DMS53 treated with DMSO at 0.1 percent for 48 hours (cell line): ENCODE measurements at regions not wholly inside any gene's neighbourhood (a gene's known extent, or its start where the extent isn't known, plus 50 kb on each side); places are given as distances from the start of the nearest gene placed in this dataset.

Source experiments
- DNase-seq: peaks from one replicate; lab custom pipeline; 2025; ENCODE audit not compliant: unreplicated experiment; lab: John Stamatoyannopoulos, UW

- DNase-seq = no peak
Observed at GRCh38 chr10:20958764-20959163, 61.7 kb upstream of the NEBL start.

- DNase-seq = no peak
Observed at GRCh38 chr10:20958225-20958624, 61.1 kb upstream of the NEBL start.

- DNase-seq = no peak
Observed at GRCh38 chr10:20957744-20958143, 60.6 kb upstream of the NEBL start.

- DNase-seq = no peak
Observed at GRCh38 chr10:20956843-20957242, 59.7 kb upstream of the NEBL start.

- DNase-seq = no peak
Observed at GRCh38 chr10:20955355-20955893, 58.3 kb upstream of the NEBL start.

DNA sequence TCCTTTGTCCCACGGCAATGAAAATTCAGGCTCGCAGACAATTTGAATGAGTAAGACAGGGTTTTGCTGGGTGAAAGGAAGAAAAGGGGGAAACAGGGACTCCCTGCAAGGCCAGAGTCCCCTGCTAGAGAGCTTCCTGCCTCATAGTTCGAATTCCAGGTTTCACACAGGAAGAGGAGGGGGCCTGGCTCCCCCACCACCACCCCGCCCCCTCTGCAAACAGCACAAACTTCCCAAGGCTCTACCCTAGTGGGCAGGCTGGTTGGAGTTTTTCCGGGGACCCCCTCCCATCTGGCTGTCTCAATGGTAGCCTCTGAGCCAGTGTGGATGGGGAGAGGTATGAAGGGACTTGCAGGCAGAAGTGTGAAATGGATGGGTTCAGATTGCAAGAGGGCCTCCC, 57.4 kb upstream of the NEBL start:
- DNase-seq = no peak

DNA sequence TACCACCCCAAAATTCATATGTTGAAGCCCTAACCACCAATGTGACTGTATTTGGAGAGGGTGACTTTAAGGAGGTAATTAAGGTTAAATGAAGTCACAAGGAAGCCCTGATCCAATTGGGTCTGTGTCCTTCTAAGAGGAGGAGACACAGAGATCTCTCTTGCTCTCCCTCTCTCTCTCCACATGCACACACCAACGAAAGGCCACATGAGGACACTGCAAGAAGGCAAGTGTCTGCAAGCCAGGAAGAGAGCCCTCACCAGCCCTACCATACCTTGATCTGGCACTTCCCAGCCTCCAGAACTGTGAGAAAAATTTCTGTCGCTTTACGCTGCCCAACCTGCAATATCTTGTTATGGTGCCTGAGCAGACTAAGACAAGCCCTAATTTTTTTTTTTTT, 56.0 kb upstream of the NEBL start:
- no peak for DNase-seq

DNA sequence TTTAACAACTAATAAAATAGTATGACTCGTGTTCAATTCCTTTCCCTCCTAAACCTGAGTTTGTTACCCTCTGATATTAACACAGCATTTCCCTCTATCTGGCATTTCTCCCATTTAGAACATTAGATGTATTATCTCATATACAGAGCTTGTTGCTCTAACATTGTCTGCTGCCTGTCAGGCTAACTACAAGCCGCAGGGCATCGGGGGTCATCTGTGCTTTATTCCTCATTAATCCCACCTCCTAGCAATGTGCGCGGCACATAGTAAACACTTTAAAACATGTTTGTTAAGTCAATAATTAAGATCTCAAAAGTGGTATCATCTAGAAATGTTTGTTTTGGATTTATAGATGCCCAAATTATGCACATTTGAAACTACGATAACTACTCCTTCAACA, 52.9 kb upstream of the NEBL start:
- no peak for DNase-seq

GRCh38 chr10:20948686-20949327, 51.7 kb upstream of the NEBL start:
- no peak for DNase-seq
